HepG2 (cell line): ENCODE measurements at regions not wholly inside any gene's neighbourhood (a gene's known extent, or its start where the extent isn't known, plus 50 kb on each side); places are given as distances from the start of the nearest gene placed in this dataset.

Experiments used
- CHD4 ChIP-seq: fragments of 200-600 bp; sonication (generic); IDR thresholded peaks from 2 replicates; pipeline ENCODE4 v1.7.0; 2017; ENCODE audit warnings: mild to moderate bottlenecking, low read length, borderline replicate concordance
- CREM ChIP-seq, 2 experiments: sonication (generic) in 1 of 2; formaldehyde crosslinking in 1 of 2; IDR thresholded peaks; 2 replicates each; pipeline versions ENCODE4 v1.4.0 to v1.6.1; 2016 to 2020; ENCODE audit warnings: antibody characterized with exemption in 1 of 2, mild to moderate bottlenecking in 1 of 2, missing genetic modification reagents in 1 of 2
- CTCF ChIP-seq: sonication (generic); formaldehyde crosslinking; IDR thresholded peaks from 2 replicates; pipeline ENCODE4 v1.5.0; 2020; ENCODE audit warnings: mild to moderate bottlenecking, missing genetic modification reagents, moderate library complexity
- EZH2 ChIP-seq: conservative IDR thresholded peaks from 2 replicates; pipeline ENCODE4 v1.6.1; 2012; ENCODE audit warnings: mild to moderate bottlenecking, low read depth, low read length, moderate library complexity
- FOXP1 ChIP-seq, 2 experiments: fragments of 450-650 bp in 1 of 2; IDR thresholded peaks; 2 replicates each; pipeline ENCODE4 v1.6.1; 2017 to 2018; ENCODE audit warnings: antibody characterized with exemption in 1 of 2
- PLRG1 ChIP-seq: fragments of 450-650 bp; conservative IDR thresholded peaks from 2 replicates; pipeline ENCODE4 v1.6.1; 2016
- REST ChIP-seq, 2 experiments: IDR thresholded peaks; 2 replicates each; pipeline ENCODE4 v1.6.1; 2011 to 2012; ENCODE audit warnings: low read length in 2 of 2, borderline replicate concordance in 1 of 2, low read depth in 1 of 2, mild to moderate bottlenecking in 1 of 2, moderate library complexity in 1 of 2
- ZBTB10 ChIP-seq: sonication (generic); formaldehyde crosslinking; IDR thresholded peaks from 2 replicates; pipeline ENCODE4 v1.4.0; 2020; ENCODE audit warnings: missing genetic modification reagents, borderline replicate concordance
- ZBTB26 ChIP-seq: IDR thresholded peaks from 2 replicates; pipeline ENCODE4 v1.6.1; 2016; ENCODE audit warnings: missing compliant biosample characterization, missing genetic modification reagents, borderline replicate concordance
- ZNF644 ChIP-seq: IDR thresholded peaks from 2 replicates; pipeline ENCODE4 v1.6.1; 2016; ENCODE audit warnings: low read depth

GRCh38 chr4:124946696-124947095 lies 234.2 kb upstream of the ANKRD50 start:
- TF ChIP-seq FOXP1 (IDR thresholded peaks at IDR 0.05) (no peak), FOXP1 (CRISPR knock-in tag; IDR thresholded peaks at IDR 0.05) (no peak), EZH2 (no peak), CHD4 (no peak), CTCF (no peak), ZBTB10 (no peak), CREM (IDR thresholded peaks at IDR 0.05) (no peak), CREM (CRISPR knock-in tag; IDR thresholded peaks at IDR 0.05) (no peak), ZNF644 (CRISPR knock-in tag) (no peak), PLRG1 (no peak), REST (IDR thresholded peaks at IDR 0.05; ENCODE audit: borderline replicate concordance in 1 of 2, low read depth in 1 of 2, low read length in 2 of 2) (no peak), ZBTB26 (CRISPR knock-in tag) (no peak)
